Heart left ventricle (tissue), 13 donors: ENCODE measurements at regions not wholly inside any gene's neighbourhood (a gene's known extent, or its start where the extent isn't known, plus 50 kb on each side); places are given as distances from the start of the nearest gene placed in this dataset.

Experiments used
- POLR2A ChIP-seq, 2 donors: fragments of 450-650 bp; IDR thresholded peaks; one replicate each; pipeline ENCODE4 v1.6.1; 2017; ENCODE audit warnings: antibody characterized with exemption in 2 of 2, mild to moderate bottlenecking in 2 of 2, moderate library complexity in 2 of 2
- TF ChIP-seq, protein P1 (sequence below), 12 donors: fragments of 200-600 bp; sonication (generic) in 4 of 12; IDR thresholded peaks; one replicate each; pipeline versions ENCODE4 v1.5.0 to v1.8.0; 2018 to 2022; ENCODE audit warnings: antibody characterized with exemption in 12 of 12, mild to moderate bottlenecking in 5 of 12
- donor health status: ischemic (EF 13 %, LVEDD 7.1; RV severe dilation, severe dysfunction).
- donor health status: DM: no; HTN: yes; CAD: no.
- donor health status: DM: no; HTN: no; CAD: no.
- donor health status: ischemic (EF 25% LVEDD 6.9; RV normal size, moderate dysfunction).
- donor health status: ischemic (EF 25% LVEDD 5.7; RV mildly dilated, moderate dysfunction).
- donor health status: ischemic (EF 35%, LVEDD 5.7; RV mildly dilated, moderate dysfunction).
- donor health status: nonischemic (EF 11% LVEDD 7.7; RV severe dilation, severe dysfunction).
- donor health status: DM: yes; HTN: yes; CAD: no.
- donor health status: PGD.
- donor health status: ischemic (EF 29% LVEDD 5.4; RV normal size, mild dysfunction).
- donor health status: nonischemic (EF 23%, LVEDD 6.1; RV moderate dilation, normal function).

DNA sequence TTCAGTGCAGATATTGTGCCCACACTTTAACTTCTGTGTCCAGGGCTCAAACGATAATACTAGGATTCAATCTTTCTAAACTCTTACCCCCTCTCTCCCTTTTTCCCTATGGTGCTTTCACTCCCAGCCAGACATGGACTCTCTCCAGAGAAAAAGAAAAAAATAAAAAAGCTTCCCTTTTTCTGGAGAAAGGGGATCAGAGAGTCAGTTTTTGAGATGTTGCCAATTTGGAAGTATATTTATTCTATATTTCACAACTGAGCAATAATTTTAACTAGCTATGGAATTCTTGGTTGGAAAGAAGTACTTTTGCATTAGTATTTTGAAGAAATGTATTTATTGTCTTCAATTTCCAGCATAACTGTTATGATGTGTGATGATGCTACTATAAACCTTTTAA, 72.2 kb upstream of the ZFP64 start:
- no peak for TF ChIP-seq POLR2A (IDR thresholded peaks at IDR 0.05)
- TF ChIP-seq, protein P1, sequence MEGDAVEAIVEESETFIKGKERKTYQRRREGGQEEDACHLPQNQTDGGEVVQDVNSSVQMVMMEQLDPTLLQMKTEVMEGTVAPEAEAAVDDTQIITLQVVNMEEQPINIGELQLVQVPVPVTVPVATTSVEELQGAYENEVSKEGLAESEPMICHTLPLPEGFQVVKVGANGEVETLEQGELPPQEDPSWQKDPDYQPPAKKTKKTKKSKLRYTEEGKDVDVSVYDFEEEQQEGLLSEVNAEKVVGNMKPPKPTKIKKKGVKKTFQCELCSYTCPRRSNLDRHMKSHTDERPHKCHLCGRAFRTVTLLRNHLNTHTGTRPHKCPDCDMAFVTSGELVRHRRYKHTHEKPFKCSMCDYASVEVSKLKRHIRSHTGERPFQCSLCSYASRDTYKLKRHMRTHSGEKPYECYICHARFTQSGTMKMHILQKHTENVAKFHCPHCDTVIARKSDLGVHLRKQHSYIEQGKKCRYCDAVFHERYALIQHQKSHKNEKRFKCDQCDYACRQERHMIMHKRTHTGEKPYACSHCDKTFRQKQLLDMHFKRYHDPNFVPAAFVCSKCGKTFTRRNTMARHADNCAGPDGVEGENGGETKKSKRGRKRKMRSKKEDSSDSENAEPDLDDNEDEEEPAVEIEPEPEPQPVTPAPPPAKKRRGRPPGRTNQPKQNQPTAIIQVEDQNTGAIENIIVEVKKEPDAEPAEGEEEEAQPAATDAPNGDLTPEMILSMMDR (IDR thresholded peaks at IDR 0.05), result no peak
